GM20431 (cell line): ENCODE measurements at regions not wholly inside any gene's neighbourhood (a gene's known extent, or its start where the extent isn't known, plus 50 kb on each side); places are given as distances from the start of the nearest gene placed in this dataset.
"Not testable (repeated sequence)": the region's sequence is repeated elsewhere in the genome, so short reads cannot be mapped to it uniquely, and the experiment has no call there.

Experiments
- in situ Hi-C: fragments of 300-500 bp; cut with MseI, MboI; formaldehyde crosslinking; loops from one replicate; pipeline ENCODE4 v1.15.0; 2020; ENCODE audit warnings: low sequenced_read_pairs; ENCODE audit not compliant: unreplicated experiment

- in situ Hi-C loops = loop anchor here (10.0 kb wide), 2 partner anchors 137 to 747 kb away; partner anchors contain the start of gene FOXC1
These were observed 106.5 kb upstream of the GMDS start for GRCh38 chr6:2351807-2352431.

GRCh38 chr6:2351090-2351489, 105.7 kb upstream of the GMDS start:
- in situ Hi-C loops = loop anchor here (10.0 kb wide), 2 partner anchors 136 to 746 kb away; partner anchors contain the start of gene FOXC1

- in situ Hi-C loops = no loop called here
These were observed 100.7 kb upstream of the GMDS start for GRCh38 chr6:2346078-2346477.

GRCh38 chr6:2344319-2344905, 99.0 kb upstream of the GMDS start:
- in situ Hi-C loops = no loop called here

GRCh38 chr6:2327591-2327990, 82.2 kb upstream of the GMDS start:
- in situ Hi-C loops = no loop called here

GRCh38 chr6:2324166-2324953, 79.0 kb upstream of the GMDS start:
- in situ Hi-C loops = no loop called here

GRCh38 chr6:2317498-2317897, 72.1 kb upstream of the GMDS start:
- in situ Hi-C loops = not testable (repeated sequence)

GRCh38 chr6:2314641-2315040, 69.2 kb upstream of the GMDS start:
- in situ Hi-C loops = no loop called here

GRCh38 chr6:2310042-2310441, 64.6 kb upstream of the GMDS start:
- in situ Hi-C loops = no loop called here

- in situ Hi-C loops = no loop called here
These were observed 63.7 kb upstream of the GMDS start for GRCh38 chr6:2309122-2309521.

- in situ Hi-C loops = no loop called here
These were observed 62.4 kb upstream of the GMDS start for GRCh38 chr6:2307799-2308198.

- in situ Hi-C loops = no loop called here
These were observed 60.5 kb upstream of the GMDS start for GRCh38 chr6:2305951-2306350.

GRCh38 chr6:2302482-2302881, 57.1 kb upstream of the GMDS start:
- in situ Hi-C loops = not testable (repeated sequence)

- in situ Hi-C loops = no loop called here
These were observed 51.4 kb upstream of the GMDS start for GRCh38 chr6:2296781-2297180.
